Transverse colon (tissue), 4 donors: ENCODE measurements at regions not wholly inside any gene's neighbourhood (a gene's known extent, or its start where the extent isn't known, plus 50 kb on each side); places are given as distances from the start of the nearest gene placed in this dataset.

Experiments
- DNase-seq: peaks from one replicate; pipeline ENCODE4 v3.0.0-alpha.2; 2019
- H3K27ac ChIP-seq, 4 donors: fragments of 200-600 bp; sonication (generic); 2 replicates each; pipeline ENCODE4 v1.5.1; 2016 to 2018; ENCODE audit warnings: inconsistent platforms in 4 of 4
- H3K27me3 ChIP-seq: fragments of 200-600 bp; sonication (generic); 2 replicates; pipeline ENCODE4 v1.5.1; 2017; ENCODE audit warnings: inconsistent platforms
- H3K36me3 ChIP-seq, 4 donors: fragments of 200-600 bp; sonication (generic); 2 replicates each; pipeline ENCODE4 v1.5.1; 2017 to 2019; ENCODE audit warnings: inconsistent platforms in 4 of 4
- H3K4me1 ChIP-seq, 4 donors: fragments of 200-600 bp; sonication (generic); 2 replicates each; pipeline ENCODE4 v1.5.1; 2017 to 2020; ENCODE audit warnings: inconsistent platforms in 4 of 4
- H3K4me3 ChIP-seq, 4 donors: fragments of 200-600 bp; sonication (generic); 1 replicate in 1 of 4; 2 replicates in 3 of 4; pipeline versions ENCODE4 v1.5.1 to v1.6.1; 2017 to 2019; ENCODE audit warnings: inconsistent platforms in 4 of 4
- H3K9me3 ChIP-seq, 2 donors: fragments of 200-600 bp; sonication (generic); 2 replicates each; pipeline ENCODE4 v1.5.1; 2017 to 2019; ENCODE audit warnings: inconsistent platforms in 2 of 2
- CTCF ChIP-seq, 5 experiments: fragments of 200-600 bp in 3 of 5; fragments of 450-650 bp in 2 of 5; sonication (generic) in 3 of 5; IDR thresholded peaks; 1 replicate in 2 of 5; 2 replicates in 3 of 5; pipeline ENCODE4 v1.5.1; 2016 to 2017; ENCODE audit warnings: antibody characterized with exemption in 5 of 5, inconsistent platforms in 3 of 5, mild to moderate bottlenecking in 2 of 5, moderate library complexity in 1 of 5
- EP300 ChIP-seq: sonication (generic); formaldehyde crosslinking; IDR thresholded peaks from one replicate; pipeline ENCODE4 v1.6.1; 2017; ENCODE audit warnings: antibody characterized with exemption, low read depth
- POLR2A ChIP-seq: fragments of 450-650 bp; IDR thresholded peaks from one replicate; pipeline ENCODE4 v1.6.1; 2016; ENCODE audit warnings: antibody characterized with exemption, mild to moderate bottlenecking, moderate library complexity
- POLR2AphosphoS5 ChIP-seq, 3 donors: sonication (generic); formaldehyde crosslinking; IDR thresholded peaks; one replicate each; pipeline ENCODE4 v1.6.1; 2016; ENCODE audit warnings: antibody characterized with exemption in 3 of 3
- WGBS, 2 donors: methylation state at CpG; one replicate each; pipeline ENCODE4 v1.1.5; 2018; ENCODE audit warnings: low coverage in 1 of 2; 5-methylcytosine and 5-hydroxymethylcytosine counted together
- in situ Hi-C, 4 donors: fragments of 200-750 bp; cut with MboI; loops; one replicate each; pipeline versions ENCODE4 v1.15.0 to v1.15.1; 2017; ENCODE audit warnings: low sequenced_read_pairs in 3 of 4, low pct_ligation_motif_present in 1 of 4, low pct_unique_long_range_greater_than_20kb in 1 of 4
- intact Hi-C: fragments of 100-400 bp; cut with DNase I; formaldehyde crosslinking; loops from one replicate; pipeline ENCODE4 v1.15.1; 2023; ENCODE audit warnings: low total_unique reads

- Histone ChIP-seq H3K4me3 (no peak overlapping the region), H3K9me3 (no peaks in the 10 kb centered on the region), H3K27me3 (no peaks in the 10 kb centered on the region), H3K36me3 (no peaks in the 10 kb centered on the region), H3K4me1 (no peaks in the 10 kb centered on the region), H3K27ac (peak overlapping the region in 1 of 4 donors; percentile 20)
- WGBS, 2 donors, result 58 to 66% methylated on average over 3 to 4 of the region's 4 CpGs
- peak in 1 of 3 donors; percentile 9 for TF ChIP-seq POLR2AphosphoS5 (IDR thresholded peaks at IDR 0.05)
- TF ChIP-seq POLR2A, result no peak
- intact Hi-C loops (no loop called here), in situ Hi-C loops (no loop called here)
- DNase-seq, result peak; percentile 8
Measured at GRCh38 chr2:14941151-14941631, 308.7 kb downstream of the LRATD1 start.

- 79 to 87% methylated on average over 3 of the region's 3 CpGs for WGBS, 2 donors
- Histone ChIP-seq H3K9me3 (no peaks in the 10 kb centered on the region), H3K4me3 (no peak overlapping the region), H3K27me3 (no peaks in the 10 kb centered on the region), H3K27ac (no peak overlapping the region), H3K4me1 (no peaks in the 10 kb centered on the region), H3K36me3 (no peaks in the 10 kb centered on the region)
- intact Hi-C loops, result no loop called here
- in situ Hi-C loops, result no loop called here
- TF ChIP-seq EP300 (no peak), CTCF (IDR thresholded peaks at IDR 0.05) (no peak), POLR2A (no peak), POLR2AphosphoS5 (IDR thresholded peaks at IDR 0.05) (no peak)
- no peak for DNase-seq
Measured at GRCh38 chr2:14942987-14943386, 310.5 kb downstream of the LRATD1 start.

- no peak overlapping the region for H3K27ac ChIP-seq
- peak in 1 of 5 experiments; percentile 10 for TF ChIP-seq CTCF (IDR thresholded peaks at IDR 0.05)
- TF ChIP-seq POLR2A, result no peak
- no peaks in the 10 kb centered on the region for H3K27me3 ChIP-seq
- no peaks in the 10 kb centered on the region for H3K4me1 ChIP-seq
- intact Hi-C loops (no loop called here), in situ Hi-C loops (no loop called here)
- H3K36me3 ChIP-seq, result no peaks in the 10 kb centered on the region
- 38 to 60% methylated on average over 3 to 7 of the region's 7 CpGs for WGBS, 2 donors
- no peak for DNase-seq
- H3K9me3 ChIP-seq, result no peaks in the 10 kb centered on the region
- no peak overlapping the region for H3K4me3 ChIP-seq
Measured at GRCh38 chr2:14944562-14945346, 312.2 kb downstream of the LRATD1 start.

- intact Hi-C loops, result no loop called here
- TF ChIP-seq POLR2AphosphoS5 (IDR thresholded peaks at IDR 0.05), result no peak
- no peak for TF ChIP-seq CTCF (IDR thresholded peaks at IDR 0.05)
- no peak for TF ChIP-seq POLR2A
- TF ChIP-seq EP300, result no peak
- no peaks in the 10 kb centered on the region for H3K9me3 ChIP-seq
Measured at GRCh38 chr2:14951569-14952285, 319.2 kb downstream of the LRATD1 start.

More at GRCh38 chr2:14951569-14952285, 319.2 kb downstream of the LRATD1 start:
- no peaks in the 10 kb centered on the region for H3K4me1 ChIP-seq
- in situ Hi-C loops, result no loop called here
- H3K27ac ChIP-seq, result no peak overlapping the region
- no peak for DNase-seq
- WGBS, 2 donors, result 85 to 100% methylated on average over 3 to 5 of the region's 5 CpGs
- H3K4me3 ChIP-seq, result no peak overlapping the region
- no peaks in the 10 kb centered on the region for H3K36me3 ChIP-seq
- no peaks in the 10 kb centered on the region for H3K27me3 ChIP-seq
